Activated CD8-positive, alpha-beta T cell treated with anti-CD3 and anti-CD28 coated beads for 36 hours (primary cell): ENCODE measurements at regions not wholly inside any gene's neighbourhood (a gene's known extent, or its start where the extent isn't known, plus 50 kb on each side); places are given as distances from the start of the nearest gene placed in this dataset.

Experiments used
- ATAC-seq: fragments of 200-7000 bp; cut with Tn5 transposase; one replicate; pipeline ENCODE4 v1.10.0; 2021; ENCODE audit warnings: mild to moderate bottlenecking, moderate library complexity
- CTCF ChIA-PET: fragments of 350-600 bp; sonication (Branson Sonifier 250); formaldehyde crosslinking; loops from one replicate; lab custom pipeline; 2021; ENCODE audit warnings: antibody characterized with exemption; lab: Charles Lee
- POLR2A ChIA-PET: fragments of 350-600 bp; sonication (Branson Sonifier 250); formaldehyde crosslinking; loops from one replicate; lab custom pipeline; 2021; ENCODE audit warnings: antibody characterized with exemption; lab: Charles Lee
- DNase-seq: peaks from one replicate; pipeline ENCODE4 v3.0.0-alpha.2; 2020
- H3K27ac Mint-ChIP-seq: one replicate; pipeline ENCODE4 v1.8.0; 2021; ENCODE audit warnings: mild to moderate bottlenecking, mixed read lengths
- H3K27me3 Mint-ChIP-seq: one replicate; pipeline ENCODE4 v1.8.0; 2021; ENCODE audit warnings: mixed read lengths
- H3K36me3 Mint-ChIP-seq: one replicate; pipeline ENCODE4 v1.8.0; 2021; ENCODE audit warnings: low read depth, mixed read lengths
- H3K4me1 Mint-ChIP-seq: one replicate; pipeline ENCODE4 v1.8.0; 2021; ENCODE audit warnings: low read depth, mixed read lengths
- H3K4me3 Mint-ChIP-seq: one replicate; pipeline ENCODE4 v1.8.0; 2021; ENCODE audit warnings: mild to moderate bottlenecking, moderate library complexity, mixed read lengths
- H3K9me3 Mint-ChIP-seq: one replicate; pipeline ENCODE4 v1.8.0; 2021; ENCODE audit warnings: mixed read lengths
- CTCF ChIP-seq: fragments of 200-600 bp; IDR thresholded peaks from one replicate; pipeline ENCODE4 v1.8.0; 2022; ENCODE audit warnings: antibody characterized with exemption, mild to moderate bottlenecking
- intact Hi-C: fragments of 100-400 bp; cut with micrococcal nuclease; formaldehyde crosslinking; loops from one replicate; pipeline ENCODE4 v1.10.0; 2022

GRCh38 chr3:182116386-182116785, 404.7 kb downstream of the SOX2 start:
- ATAC-seq = no peak
- H3K4me1 Mint-ChIP-seq = no peaks in the 10 kb centered on the region
- H3K36me3 Mint-ChIP-seq = no peaks in the 10 kb centered on the region
- no peak overlapping the region for H3K4me3 Mint-ChIP-seq
- H3K27me3 Mint-ChIP-seq = peaks cover under 1% of the 10 kb centered on the region
- H3K27ac Mint-ChIP-seq = no peak overlapping the region
- POLR2A ChIA-PET = no interaction called here
- intact Hi-C loops = no loop called here
- CTCF ChIA-PET = no interaction called here
- DNase-seq = no peak
- TF ChIP-seq CTCF = no peak
- peaks cover 2% of the 10 kb centered on the region for H3K9me3 Mint-ChIP-seq

- no peak for TF ChIP-seq CTCF
- intact Hi-C loops = no loop called here
- Mint-ChIP-seq H3K9me3 (peaks cover 2% of the 10 kb centered on the region), H3K27me3 (peaks cover 2% of the 10 kb centered on the region), H3K4me1 (no peaks in the 10 kb centered on the region), H3K36me3 (no peaks in the 10 kb centered on the region), H3K4me3 (no peak overlapping the region), H3K27ac (no peak overlapping the region)
- no peak for ATAC-seq
- no peak for DNase-seq
- ChIA-PET POLR2A (no interaction called here), CTCF (no interaction called here)
Observed at GRCh38 chr3:182117131-182117530, 405.4 kb downstream of the SOX2 start.

- DNase-seq (no peak), ATAC-seq (no peak)
- no peak for TF ChIP-seq CTCF
- Mint-ChIP-seq H3K4me1 (no peaks in the 10 kb centered on the region), H3K9me3 (peaks cover 2% of the 10 kb centered on the region), H3K27ac (no peak overlapping the region), H3K27me3 (peaks cover 2% of the 10 kb centered on the region), H3K36me3 (no peaks in the 10 kb centered on the region), H3K4me3 (no peak overlapping the region)
- intact Hi-C loops = no loop called here
- POLR2A ChIA-PET = no interaction called here
- CTCF ChIA-PET = no interaction called here
Observed at GRCh38 chr3:182117583-182117982, 405.9 kb downstream of the SOX2 start.

- ChIA-PET POLR2A (no interaction called here), CTCF (no interaction called here)
- H3K4me3 Mint-ChIP-seq = no peak overlapping the region
- H3K27me3 Mint-ChIP-seq = peaks cover 2% of the 10 kb centered on the region
- intact Hi-C loops = no loop called here
- TF ChIP-seq CTCF = no peak
- H3K36me3 Mint-ChIP-seq = no peaks in the 10 kb centered on the region
- DNase-seq (no peak), ATAC-seq (no peak)
- H3K27ac Mint-ChIP-seq = no peak overlapping the region
- H3K9me3 Mint-ChIP-seq = peaks cover 1% of the 10 kb centered on the region
- no peaks in the 10 kb centered on the region for H3K4me1 Mint-ChIP-seq
Observed at GRCh38 chr3:182118066-182118465, 406.3 kb downstream of the SOX2 start.

GRCh38 chr3:182121401-182121800, 409.7 kb downstream of the SOX2 start:
- Mint-ChIP-seq H3K27ac (no peak overlapping the region), H3K9me3 (no peaks in the 10 kb centered on the region), H3K4me3 (no peak overlapping the region), H3K27me3 (peaks cover 2% of the 10 kb centered on the region), H3K4me1 (no peaks in the 10 kb centered on the region), H3K36me3 (no peaks in the 10 kb centered on the region)
- POLR2A ChIA-PET = no interaction called here
- CTCF ChIA-PET = no interaction called here
- TF ChIP-seq CTCF = no peak
- no peak for ATAC-seq
- no peak for DNase-seq
- intact Hi-C loops = no loop called here
